ENCODE measurements at regions not wholly inside any gene's neighbourhood (a gene's known extent, or its start where the extent isn't known, plus 50 kb on each side); places are given as distances from the start of the nearest gene placed in this dataset.
"Not testable (repeated sequence)": the region's sequence is repeated elsewhere in the genome, so short reads cannot be mapped to it uniquely, and the experiment has no call there.

GRCh38 chr9:66263621-66264020 is 526.7 kb downstream of the FOXD4L4 start:
- DNase-seq, result peak; percentile 20
- H3K4me1 ChIP-seq; H3K36me3 ChIP-seq; H3K4me3 ChIP-seq; H3K27ac ChIP-seq; H3K27me3 ChIP-seq (ENCODE audit: low read depth); intact Hi-C loops (cut with DNase I); ATAC-seq; H3K9me3 ChIP-seq: not testable (repeated sequence)

DNA sequence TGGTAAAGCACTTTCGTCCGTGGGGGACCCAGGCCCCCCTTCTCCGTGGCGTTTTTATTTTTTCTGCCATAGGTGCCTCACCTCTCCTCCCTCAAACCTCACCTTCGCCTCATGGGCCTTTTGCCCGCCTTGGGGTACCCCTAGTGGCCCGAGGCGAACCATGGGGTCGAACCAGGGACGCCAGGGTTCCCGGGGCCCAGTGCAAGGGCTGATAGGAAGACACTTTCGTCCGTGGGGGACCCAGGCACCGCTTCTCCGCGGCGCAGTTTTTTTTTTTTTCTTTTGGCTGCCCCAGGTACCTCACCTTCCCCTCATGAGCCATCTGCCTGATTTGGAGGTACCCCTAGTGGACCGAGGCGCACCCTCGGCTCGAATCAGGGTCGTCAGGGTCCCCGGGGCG is 527.8 kb downstream of the FOXD4L4 start:
- H3K36me3 ChIP-seq; H3K4me3 ChIP-seq; H3K4me1 ChIP-seq; DNase-seq; H3K27ac ChIP-seq; H3K9me3 ChIP-seq; intact Hi-C loops (cut with DNase I); H3K27me3 ChIP-seq (ENCODE audit: low read depth); ATAC-seq: not testable (repeated sequence)

DNA sequence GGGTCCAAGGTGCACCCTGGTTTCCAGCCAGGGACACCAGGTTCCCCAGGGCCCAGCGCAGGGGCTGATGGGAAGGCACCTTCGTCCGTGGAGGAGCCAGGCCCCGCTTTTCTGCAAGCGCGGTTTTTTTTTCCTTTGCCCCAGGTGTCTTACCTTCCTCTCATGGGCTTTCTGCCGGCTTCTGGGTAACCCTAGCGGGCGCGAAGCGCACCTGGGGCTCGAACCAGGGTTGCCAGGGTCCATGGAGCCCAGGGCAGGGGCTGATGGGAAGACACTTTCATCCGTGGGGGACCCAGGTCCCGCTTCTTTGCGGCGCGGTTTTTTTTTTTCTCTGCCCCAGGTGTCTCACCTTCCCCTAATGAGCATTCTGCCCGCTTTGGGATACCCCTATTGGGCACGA is 529.3 kb downstream of the FOXD4L4 start:
- intact Hi-C loops (cut with DNase I); H3K27ac ChIP-seq; H3K4me3 ChIP-seq; H3K9me3 ChIP-seq; H3K36me3 ChIP-seq; H3K4me1 ChIP-seq; DNase-seq; H3K27me3 ChIP-seq (ENCODE audit: low read depth); ATAC-seq: not testable (repeated sequence)

GRCh38 chr9:66266856-66267430 is 530.0 kb downstream of the FOXD4L4 start:
- ATAC-seq; H3K36me3 ChIP-seq; H3K4me3 ChIP-seq; DNase-seq; H3K9me3 ChIP-seq; H3K4me1 ChIP-seq; H3K27me3 ChIP-seq (ENCODE audit: low read depth); intact Hi-C loops (cut with DNase I); H3K27ac ChIP-seq: not testable (repeated sequence)

GRCh38 chr9:66267684-66268083 is 530.7 kb downstream of the FOXD4L4 start:
- peak; percentile 48 for DNase-seq
- intact Hi-C loops (cut with DNase I); ATAC-seq; H3K27ac ChIP-seq; H3K36me3 ChIP-seq; H3K9me3 ChIP-seq; H3K4me1 ChIP-seq; H3K27me3 ChIP-seq (ENCODE audit: low read depth): not testable (repeated sequence)
- H3K4me3 ChIP-seq, result peak overlapping the region; percentile 8

DNA sequence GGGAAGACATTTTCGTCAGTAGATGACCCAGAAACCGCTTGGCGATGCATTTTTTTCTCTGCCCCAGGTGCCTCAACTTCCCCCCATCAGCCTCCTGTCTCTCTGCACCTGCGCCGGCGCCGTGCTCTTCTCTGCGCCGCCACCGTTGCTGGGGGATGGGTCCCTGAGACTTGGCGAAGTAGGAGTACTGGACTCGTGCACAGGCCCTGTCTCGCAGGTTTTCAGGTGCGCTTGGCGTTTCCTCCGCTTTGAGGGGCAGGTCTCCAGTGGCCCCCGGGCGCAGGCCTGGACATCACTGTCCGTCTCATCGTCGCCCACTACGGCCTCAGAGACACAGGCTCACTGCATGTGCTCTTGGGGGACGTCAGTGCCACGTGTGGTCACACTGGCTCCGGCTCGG is 532.1 kb downstream of the FOXD4L4 start:
- H3K9me3 ChIP-seq; H3K36me3 ChIP-seq; H3K4me1 ChIP-seq; intact Hi-C loops (cut with DNase I); H3K27ac ChIP-seq; ATAC-seq; DNase-seq; H3K27me3 ChIP-seq (ENCODE audit: low read depth): not testable (repeated sequence)
- peak overlapping the region; percentile 31 for H3K4me3 ChIP-seq

DNA sequence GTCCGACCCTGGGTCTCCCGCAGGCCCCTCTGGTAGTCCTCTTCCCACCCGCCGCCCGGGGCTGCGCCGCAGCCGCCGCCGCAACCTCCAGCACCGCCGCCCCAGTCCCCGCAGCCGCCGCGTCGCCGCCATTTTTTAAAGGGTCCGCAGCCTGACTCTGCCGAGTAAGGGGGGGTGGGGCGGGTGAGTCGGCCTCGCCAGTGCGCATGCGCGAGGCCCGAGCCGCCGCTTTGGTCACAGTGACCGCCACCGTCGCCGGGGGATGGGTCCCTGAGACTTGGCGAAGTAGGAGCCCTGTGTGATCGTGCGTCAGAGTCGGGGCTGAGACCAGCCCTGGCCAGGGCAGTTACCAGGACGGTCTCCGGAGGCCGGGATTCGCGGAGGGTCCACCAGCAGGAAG is 532.8 kb downstream of the FOXD4L4 start:
- H3K9me3 ChIP-seq; intact Hi-C loops (cut with DNase I); H3K27me3 ChIP-seq (ENCODE audit: low read depth); H3K4me1 ChIP-seq; H3K36me3 ChIP-seq: not testable (repeated sequence)
- peak; percentile 90 for DNase-seq
- peak; percentile 62 to 68 for ATAC-seq
- Histone ChIP-seq H3K27ac (peak overlapping the region; percentile 80), H3K4me3 (peak overlapping the region; percentile 54)

- intact Hi-C loops (cut with DNase I); H3K27ac ChIP-seq; H3K27me3 ChIP-seq (ENCODE audit: low read depth); ATAC-seq; H3K36me3 ChIP-seq; H3K4me1 ChIP-seq; H3K4me3 ChIP-seq; DNase-seq; H3K9me3 ChIP-seq: not testable (repeated sequence)
Measured at GRCh38 chr9:66278809-66279208, 541.9 kb downstream of the FOXD4L4 start.

All from lower lobe of right lung (tissue), 2 donors.